ENCODE measurements at regions not wholly inside any gene's neighbourhood (a gene's known extent, or its start where the extent isn't known, plus 50 kb on each side); places are given as distances from the start of the nearest gene placed in this dataset.

DNA sequence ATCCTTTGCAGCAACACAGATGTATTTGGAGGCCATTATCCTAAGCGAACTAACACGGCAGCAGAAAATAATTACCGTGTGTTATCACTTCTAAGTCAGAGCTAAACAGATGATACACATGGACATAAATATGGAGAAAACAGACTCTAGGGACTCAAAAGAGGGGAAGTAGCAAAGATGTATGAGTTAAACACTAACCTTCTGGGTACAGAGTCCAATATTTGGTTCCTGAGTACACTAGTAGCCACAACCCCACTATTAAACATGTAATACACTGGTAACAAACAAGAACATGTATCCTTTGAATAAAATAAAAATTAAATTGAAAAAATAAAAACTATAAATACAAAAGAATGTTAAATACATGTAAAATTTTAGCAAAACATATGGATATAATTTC lies 118.0 kb upstream of the SLITRK5 start:
- TF ChIP-seq CTCF (IDR thresholded peaks at IDR 0.05; ENCODE audit: low read depth, low read length), result no peak
- no peak for TF ChIP-seq POLR2A (IDR thresholded peaks at IDR 0.05; ENCODE audit: extremely low read depth, insufficient read length)
- TF ChIP-seq, protein P1, sequence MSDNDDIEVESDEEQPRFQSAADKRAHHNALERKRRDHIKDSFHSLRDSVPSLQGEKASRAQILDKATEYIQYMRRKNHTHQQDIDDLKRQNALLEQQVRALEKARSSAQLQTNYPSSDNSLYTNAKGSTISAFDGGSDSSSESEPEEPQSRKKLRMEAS (IDR thresholded peaks at IDR 0.05; ENCODE audit: low read depth, low read length), result no peak
- no peak for TF ChIP-seq MYC (IDR thresholded peaks at IDR 0.05; ENCODE audit: low read depth, low read length)
